Activated CD8-positive, alpha-beta memory T cell treated with anti-CD3 and anti-CD28 coated beads for 48 hours (primary cell): ENCODE measurements at regions not wholly inside any gene's neighbourhood (a gene's known extent, or its start where the extent isn't known, plus 50 kb on each side); places are given as distances from the start of the nearest gene placed in this dataset.
"Not testable (repeated sequence)": the region's sequence is repeated elsewhere in the genome, so short reads cannot be mapped to it uniquely, and the experiment has no call there.

Source experiments
- DNase-seq, 3 experiments: peaks; one replicate each; pipeline ENCODE4 v3.0.0-alpha.2; 2020; ENCODE audit warnings: low read depth in 2 of 3, low spot score in 2 of 3

- no peak for DNase-seq
Observed at GRCh38 chr13:81473366-81473899, 1132.5 kb upstream of the SPRY2 start.

GRCh38 chr13:81458170-81458569, 1117.2 kb upstream of the SPRY2 start:
- no peak for DNase-seq

- DNase-seq = no peak
Observed at GRCh38 chr13:81446441-81446840, 1105.5 kb upstream of the SPRY2 start.

- DNase-seq = no peak
Observed at GRCh38 chr13:81442904-81443303, 1102.0 kb upstream of the SPRY2 start.

GRCh38 chr13:81425286-81425685, 1084.4 kb upstream of the SPRY2 start:
- no peak for DNase-seq

- DNase-seq = no peak
Observed at GRCh38 chr13:81409284-81409683, 1068.4 kb upstream of the SPRY2 start.

GRCh38 chr13:81408647-81409046, 1067.7 kb upstream of the SPRY2 start:
- no peak for DNase-seq

GRCh38 chr13:81406639-81407292, 1065.8 kb upstream of the SPRY2 start:
- DNase-seq = no peak

GRCh38 chr13:81406022-81406421, 1065.1 kb upstream of the SPRY2 start:
- DNase-seq = no peak

GRCh38 chr13:81396192-81396591, 1055.3 kb upstream of the SPRY2 start:
- no peak for DNase-seq

GRCh38 chr13:81395368-81395767, 1054.4 kb upstream of the SPRY2 start:
- no peak for DNase-seq

GRCh38 chr13:81394640-81395039, 1053.7 kb upstream of the SPRY2 start:
- no peak for DNase-seq

- DNase-seq = no peak
Observed at GRCh38 chr13:81393721-81394120, 1052.8 kb upstream of the SPRY2 start.

GRCh38 chr13:81393110-81393509, 1052.2 kb upstream of the SPRY2 start:
- no peak for DNase-seq

- no peak for DNase-seq
Observed at GRCh38 chr13:81388400-81388799, 1047.5 kb upstream of the SPRY2 start.

- no peak for DNase-seq
Observed at GRCh38 chr13:81383444-81383843, 1042.5 kb upstream of the SPRY2 start.

- DNase-seq = no peak
Observed at GRCh38 chr13:81382246-81382645, 1041.3 kb upstream of the SPRY2 start.

- no peak for DNase-seq
Observed at GRCh38 chr13:81381560-81381959, 1040.6 kb upstream of the SPRY2 start.

GRCh38 chr13:81379183-81379582, 1038.3 kb upstream of the SPRY2 start:
- DNase-seq = no peak

GRCh38 chr13:81377921-81378320, 1037.0 kb upstream of the SPRY2 start:
- DNase-seq = no peak

- DNase-seq = no peak
Observed at GRCh38 chr13:81375709-81376108, 1034.8 kb upstream of the SPRY2 start.

- DNase-seq = not testable (repeated sequence)
Observed at GRCh38 chr13:81362711-81363110, 1021.8 kb upstream of the SPRY2 start.

GRCh38 chr13:81350056-81350455, 1009.1 kb upstream of the SPRY2 start:
- no peak for DNase-seq
